GM21360 (cell line): ENCODE measurements at regions not wholly inside any gene's neighbourhood (a gene's known extent, or its start where the extent isn't known, plus 50 kb on each side); places are given as distances from the start of the nearest gene placed in this dataset.

Experiments
- ATAC-seq: cut with Tn5 transposase; IDR thresholded peaks from one replicate; pipeline ENCODE4 v1.9.1; 2021; ENCODE audit warnings: mild to moderate bottlenecking, moderate library complexity; ENCODE audit not compliant: unreplicated experiment

DNA sequence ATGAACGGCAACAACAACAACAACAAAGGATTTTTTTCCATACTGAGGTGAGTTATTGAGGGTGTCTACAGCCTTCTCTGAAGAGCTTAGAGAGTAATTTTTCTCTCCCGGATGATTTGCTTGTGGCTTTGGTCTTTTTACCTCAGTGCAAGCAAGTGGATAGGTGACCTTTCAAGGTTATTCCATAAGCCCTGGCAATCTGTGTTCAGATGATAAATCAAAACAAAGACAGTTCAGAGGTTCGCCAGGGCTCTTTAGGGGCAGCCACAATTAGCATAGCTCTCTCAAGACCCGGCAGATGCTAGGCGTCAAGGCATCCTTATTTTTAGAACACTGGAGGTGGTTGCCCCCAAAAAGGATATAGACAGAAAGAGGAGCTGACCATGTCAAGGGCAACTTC is 417.9 kb upstream of the C9orf72 start:
- ATAC-seq: no peak

DNA sequence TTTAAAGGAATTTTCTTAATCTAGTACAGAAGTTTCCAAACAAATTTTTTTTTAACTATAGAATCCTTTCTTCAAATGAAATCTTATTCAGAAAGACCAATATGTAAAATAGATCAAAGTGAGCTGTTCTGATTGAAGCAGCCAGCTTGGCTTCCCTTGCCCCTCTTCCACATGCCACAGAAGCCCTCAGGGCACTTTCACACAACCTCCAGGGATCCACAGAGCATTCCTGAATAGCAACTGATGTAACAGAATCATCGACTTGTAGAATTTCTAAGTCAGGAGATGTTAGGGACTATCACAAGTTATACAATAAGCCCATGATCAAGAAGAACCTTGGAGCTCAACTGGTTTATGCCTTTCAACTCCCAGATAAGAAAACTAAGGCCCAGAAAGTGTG is 427.8 kb upstream of the C9orf72 start:
- ATAC-seq: no peak

DNA sequence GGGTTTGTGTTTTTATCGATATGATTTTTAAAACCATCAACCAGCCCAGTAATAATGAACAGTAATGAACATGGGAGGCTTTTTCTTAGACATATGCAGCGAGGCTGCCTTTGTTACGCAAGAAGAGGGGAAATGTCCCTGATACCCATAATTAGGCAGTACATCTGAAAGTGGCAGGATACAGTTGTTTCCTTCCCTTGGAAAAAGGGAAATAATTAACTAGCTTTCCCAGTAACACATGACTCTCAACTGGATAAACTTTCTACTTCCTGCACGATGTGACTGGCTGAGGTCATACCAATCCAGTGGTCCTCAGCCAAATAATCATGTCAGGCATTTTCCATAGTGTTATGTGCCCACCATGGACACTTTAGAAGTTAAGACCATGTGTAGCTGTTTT is 431.6 kb upstream of the C9orf72 start:
- ATAC-seq: no peak

GRCh38 chr9:28005779-28006178 is 432.5 kb upstream of the C9orf72 start:
- ATAC-seq: no peak

DNA sequence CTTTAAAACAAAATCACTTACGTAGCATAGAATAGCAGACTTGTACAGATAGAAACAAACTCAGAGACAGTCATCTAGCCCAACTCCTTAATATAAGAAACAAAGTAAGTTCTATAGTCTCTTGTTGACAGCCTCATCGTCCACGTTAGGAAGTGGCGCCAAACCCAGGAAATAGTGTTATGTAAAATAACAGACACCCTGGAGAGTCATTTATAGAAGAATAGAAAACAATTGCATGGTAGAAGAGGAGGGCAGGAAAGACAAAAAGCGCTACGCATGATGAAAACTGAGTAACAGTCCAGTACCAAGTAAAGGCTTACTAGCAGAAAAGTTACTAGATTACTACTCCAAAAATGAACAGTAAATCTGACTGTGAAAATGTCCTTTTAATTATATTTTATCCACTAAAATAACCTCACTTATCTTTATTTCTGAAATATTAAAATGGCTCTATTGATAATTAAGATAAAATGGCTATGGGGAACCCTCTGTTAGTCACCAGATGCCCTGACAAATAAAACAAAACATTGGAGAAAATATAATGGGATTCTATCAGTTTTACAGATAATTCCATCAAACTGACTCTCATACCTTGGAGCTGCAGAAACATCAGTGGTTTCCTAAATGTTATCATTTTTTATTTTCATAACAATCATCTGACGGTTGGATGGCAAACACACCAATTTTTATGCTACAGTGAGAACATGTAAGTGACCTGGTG is 434.0 kb upstream of the C9orf72 start:
- ATAC-seq: no peak

GRCh38 chr9:28014212-28014611 is 440.9 kb upstream of the C9orf72 start:
- ATAC-seq: no peak

- no peak for ATAC-seq
Observed at GRCh38 chr9:28024676-28025075, 451.4 kb upstream of the C9orf72 start.

DNA sequence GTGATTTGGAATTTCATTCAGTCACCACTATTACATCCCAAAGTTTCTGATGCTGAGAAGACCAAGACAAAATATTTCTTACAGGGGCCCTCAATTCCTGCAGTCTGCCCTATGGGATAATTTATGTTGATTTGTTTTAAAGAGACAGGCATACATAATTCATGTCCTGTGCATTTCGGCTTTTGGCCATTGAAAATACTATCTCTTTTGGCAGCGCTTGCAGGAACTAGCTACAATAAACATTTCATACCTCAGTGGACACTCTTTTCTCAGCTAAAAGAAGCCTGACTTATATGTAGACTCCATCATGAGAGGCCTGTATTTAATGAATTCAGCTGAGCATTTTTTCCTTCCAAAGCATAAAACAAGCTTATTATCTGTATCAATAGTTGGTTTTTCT is 451.9 kb upstream of the C9orf72 start:
- no peak for ATAC-seq

DNA sequence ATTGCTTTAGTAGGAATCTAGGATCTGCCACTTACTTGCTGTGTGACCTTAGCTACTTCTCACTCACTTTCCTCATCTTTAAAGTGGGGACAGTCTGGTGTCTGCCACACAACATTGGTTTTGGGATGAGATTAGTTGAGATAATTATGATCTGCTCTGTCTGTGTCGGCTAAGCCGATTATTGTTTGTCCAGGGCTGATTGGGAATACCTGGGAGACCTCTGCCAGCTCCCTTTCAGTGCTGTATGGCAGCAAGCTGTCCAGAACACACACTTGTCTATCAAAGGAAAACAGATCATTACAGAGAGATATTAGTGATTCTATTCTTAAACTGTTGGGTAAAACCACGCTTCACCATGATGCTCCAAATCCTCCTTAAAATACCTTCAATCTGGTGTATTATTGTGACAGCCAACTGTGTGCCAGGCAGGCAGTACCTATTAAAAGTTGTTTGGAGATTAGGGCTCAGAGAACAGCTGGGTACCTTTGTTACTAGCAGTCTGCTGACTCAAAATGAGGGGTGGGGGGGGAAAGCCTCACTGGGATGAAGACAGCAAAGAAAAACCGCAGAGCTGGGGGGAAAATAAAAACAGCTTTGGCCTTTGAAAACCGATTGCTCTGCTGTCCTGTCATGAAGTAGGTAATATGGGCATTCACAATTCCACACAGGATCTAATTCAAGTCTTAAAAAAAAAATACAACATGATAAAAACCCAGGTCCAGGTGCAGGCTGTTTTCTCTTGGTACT is 458.4 kb upstream of the C9orf72 start:
- no peak for ATAC-seq

DNA sequence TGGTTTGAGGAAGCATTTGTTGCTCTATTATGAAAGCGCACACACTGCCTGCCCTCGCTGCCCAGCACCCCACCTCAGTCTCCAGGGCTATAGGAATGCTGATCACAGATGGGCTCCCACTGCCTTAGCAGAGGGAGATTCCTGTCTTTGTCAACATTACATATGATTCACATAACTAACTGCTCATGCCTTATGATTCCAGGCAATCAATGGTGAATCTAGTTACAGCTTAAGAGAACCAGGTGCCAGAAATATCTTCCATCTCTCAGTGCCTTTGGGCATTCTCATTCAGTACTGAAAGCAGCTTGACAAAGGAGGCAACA is 458.9 kb upstream of the C9orf72 start:
- ATAC-seq: no peak

- ATAC-seq: no peak
Observed at GRCh38 chr9:28034242-28034641, 461.0 kb upstream of the C9orf72 start.

- ATAC-seq: no peak
Observed at GRCh38 chr9:28037968-28038367, 464.7 kb upstream of the C9orf72 start.

DNA sequence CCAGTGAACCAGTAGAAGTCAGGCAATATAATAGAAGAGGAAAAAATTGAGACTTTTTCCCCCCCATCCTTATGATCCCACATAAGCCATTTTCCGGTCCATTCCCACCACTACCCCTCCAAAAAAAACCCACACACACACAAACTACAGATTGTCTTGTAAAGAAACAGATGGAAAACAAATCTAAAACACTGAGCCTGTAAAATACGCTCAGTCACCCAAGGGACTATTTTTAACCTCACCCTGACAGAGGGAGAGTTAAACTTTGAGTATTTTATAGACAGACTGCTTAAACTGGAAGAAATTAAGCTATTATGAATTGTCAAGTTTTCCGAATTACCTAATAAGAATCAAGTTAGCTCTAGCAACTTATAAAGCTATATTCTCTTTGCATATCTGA is 471.8 kb upstream of the C9orf72 start:
- no peak for ATAC-seq

GRCh38 chr9:28050046-28050445 is 476.8 kb upstream of the C9orf72 start:
- ATAC-seq: no peak

GRCh38 chr9:28050941-28051340 is 477.7 kb upstream of the C9orf72 start:
- no peak for ATAC-seq

DNA sequence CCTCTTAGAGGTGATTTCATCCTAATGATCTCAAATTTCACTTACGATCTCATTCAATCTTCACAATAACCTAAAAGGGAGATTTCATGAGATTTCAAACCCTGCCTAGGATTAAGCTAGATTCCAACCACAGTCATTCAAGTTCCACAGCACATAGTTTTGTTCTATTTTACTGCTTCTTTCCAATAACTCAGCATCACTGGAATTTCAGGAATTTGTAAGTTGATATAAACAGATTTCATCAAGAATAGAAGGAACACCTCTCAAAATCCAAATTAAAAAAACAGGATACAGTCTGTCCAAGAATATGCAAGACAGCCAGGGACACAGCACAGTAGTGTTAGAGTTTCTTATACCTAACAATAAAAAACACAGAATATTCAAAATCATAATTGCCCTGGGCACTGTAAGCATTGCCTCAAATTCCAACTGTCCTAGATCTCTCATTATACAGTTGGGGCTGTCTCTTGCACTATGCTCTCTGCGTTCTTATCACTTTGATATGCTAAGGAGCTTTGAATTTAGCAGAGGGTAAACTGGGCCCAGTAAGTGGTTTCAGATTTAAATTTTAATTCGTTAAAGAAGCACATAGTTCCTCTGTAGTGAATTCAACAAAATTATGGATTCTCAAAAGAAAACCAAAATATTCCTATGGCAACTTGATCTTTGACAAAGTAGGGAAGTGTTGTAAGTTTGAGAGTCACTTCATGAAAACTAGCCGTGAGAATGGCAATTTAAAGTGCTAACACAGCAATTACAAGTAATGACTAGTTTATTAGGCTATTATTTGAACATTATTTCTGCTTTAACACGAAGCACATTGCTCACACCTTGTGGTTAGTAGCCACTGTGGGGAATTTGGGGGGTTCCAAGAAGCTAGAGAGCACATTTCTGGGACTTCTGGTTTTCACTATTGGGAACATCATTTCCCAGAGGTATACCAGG is 478.6 kb upstream of the C9orf72 start:
- no peak for ATAC-seq

DNA sequence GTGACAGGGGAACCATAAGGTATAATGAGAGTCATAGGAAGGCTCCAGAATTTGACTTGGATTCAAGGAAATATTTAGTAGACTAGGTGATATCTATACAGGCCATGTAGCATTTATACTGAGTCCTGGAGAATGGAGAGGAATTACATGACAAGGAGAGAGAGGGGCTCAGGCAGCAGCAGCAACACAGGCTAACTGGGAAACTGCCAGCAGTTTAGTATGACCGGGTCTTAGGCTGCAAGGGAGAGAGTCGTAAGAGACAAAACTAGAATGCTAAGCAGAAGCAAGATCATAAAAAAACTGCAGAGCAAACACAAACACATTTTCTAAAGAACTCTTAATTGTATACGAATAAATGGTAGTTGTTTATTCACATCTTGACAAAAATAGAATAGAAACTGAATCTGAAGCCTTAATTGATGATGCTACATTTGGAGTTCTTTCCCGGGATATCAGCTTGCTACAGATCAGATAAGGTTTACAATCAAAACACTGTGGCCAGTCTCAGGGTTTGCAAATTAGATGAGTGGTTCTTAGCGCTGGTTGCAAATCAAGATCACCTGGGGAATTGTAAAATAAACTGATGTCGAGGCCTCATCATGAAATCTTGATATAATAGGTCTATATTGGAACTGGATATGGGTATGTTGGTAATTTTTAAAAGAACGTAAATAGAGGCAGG is 480.0 kb upstream of the C9orf72 start:
- no peak for ATAC-seq

GRCh38 chr9:28056006-28056405 is 482.7 kb upstream of the C9orf72 start:
- ATAC-seq: no peak

DNA sequence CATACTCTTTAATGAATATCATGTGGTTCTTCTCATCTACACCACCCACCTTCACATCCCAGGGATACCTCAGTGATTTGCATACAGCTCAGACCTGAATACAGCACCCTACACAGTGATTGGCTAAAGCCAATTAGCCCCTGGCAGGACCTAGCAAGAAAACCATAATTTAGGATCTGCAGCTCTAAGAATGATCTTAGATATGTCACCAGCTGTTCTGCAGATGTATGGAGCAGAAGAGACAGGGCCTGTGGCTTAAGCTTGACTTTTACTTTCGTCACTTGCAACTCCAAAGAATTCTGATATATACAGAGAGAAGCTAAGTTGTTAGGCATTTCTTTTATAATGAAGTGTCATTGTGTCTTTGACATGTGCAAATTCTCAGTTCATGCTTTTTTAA is 483.2 kb upstream of the C9orf72 start:
- no peak for ATAC-seq

- ATAC-seq: no peak
Observed at GRCh38 chr9:28059192-28059591, 485.9 kb upstream of the C9orf72 start.

- ATAC-seq: no peak
Observed at GRCh38 chr9:28064241-28064815, 491.0 kb upstream of the C9orf72 start.
